ENCODE measurements at regions not wholly inside any gene's neighbourhood (a gene's known extent, or its start where the extent isn't known, plus 50 kb on each side); places are given as distances from the start of the nearest gene placed in this dataset.

DNA sequence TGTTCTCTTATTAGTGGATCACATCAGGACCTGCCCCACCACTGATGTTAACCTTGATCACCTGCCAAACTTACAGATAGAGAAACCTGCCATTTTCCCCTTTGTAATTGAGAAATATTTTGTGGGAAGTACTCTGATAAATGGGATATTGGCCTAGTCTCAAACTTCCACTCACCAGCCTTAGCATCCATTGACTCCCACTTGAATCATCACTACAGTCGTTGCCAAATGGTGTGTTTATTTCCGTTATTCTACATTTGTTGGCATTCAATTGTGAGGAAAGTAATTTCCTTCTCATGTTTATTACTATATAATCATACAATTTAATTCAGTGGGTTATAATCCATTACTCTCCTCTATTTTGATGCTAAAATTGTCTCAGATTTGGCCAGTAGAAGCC lies 156.4 kb upstream of the CXCL13 start:
- TF ChIP-seq, protein P1, sequence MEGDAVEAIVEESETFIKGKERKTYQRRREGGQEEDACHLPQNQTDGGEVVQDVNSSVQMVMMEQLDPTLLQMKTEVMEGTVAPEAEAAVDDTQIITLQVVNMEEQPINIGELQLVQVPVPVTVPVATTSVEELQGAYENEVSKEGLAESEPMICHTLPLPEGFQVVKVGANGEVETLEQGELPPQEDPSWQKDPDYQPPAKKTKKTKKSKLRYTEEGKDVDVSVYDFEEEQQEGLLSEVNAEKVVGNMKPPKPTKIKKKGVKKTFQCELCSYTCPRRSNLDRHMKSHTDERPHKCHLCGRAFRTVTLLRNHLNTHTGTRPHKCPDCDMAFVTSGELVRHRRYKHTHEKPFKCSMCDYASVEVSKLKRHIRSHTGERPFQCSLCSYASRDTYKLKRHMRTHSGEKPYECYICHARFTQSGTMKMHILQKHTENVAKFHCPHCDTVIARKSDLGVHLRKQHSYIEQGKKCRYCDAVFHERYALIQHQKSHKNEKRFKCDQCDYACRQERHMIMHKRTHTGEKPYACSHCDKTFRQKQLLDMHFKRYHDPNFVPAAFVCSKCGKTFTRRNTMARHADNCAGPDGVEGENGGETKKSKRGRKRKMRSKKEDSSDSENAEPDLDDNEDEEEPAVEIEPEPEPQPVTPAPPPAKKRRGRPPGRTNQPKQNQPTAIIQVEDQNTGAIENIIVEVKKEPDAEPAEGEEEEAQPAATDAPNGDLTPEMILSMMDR (IDR thresholded peaks at IDR 0.05): no peak
- no peak for TF ChIP-seq POLR2A (IDR thresholded peaks at IDR 0.05)
- no peak for TF ChIP-seq EP300 (IDR thresholded peaks at IDR 0.05)
